ENCODE measurements at regions not wholly inside any gene's neighbourhood (a gene's known extent, or its start where the extent isn't known, plus 50 kb on each side); places are given as distances from the start of the nearest gene placed in this dataset.
"Not testable (repeated sequence)": the region's sequence is repeated elsewhere in the genome, so short reads cannot be mapped to it uniquely, and the experiment has no call there.

GRCh38 chr2:186946896-186947467 lies 98.0 kb upstream of the ZSWIM2 start:
- DNase-seq (ENCODE audit: low read depth): no peak

DNA sequence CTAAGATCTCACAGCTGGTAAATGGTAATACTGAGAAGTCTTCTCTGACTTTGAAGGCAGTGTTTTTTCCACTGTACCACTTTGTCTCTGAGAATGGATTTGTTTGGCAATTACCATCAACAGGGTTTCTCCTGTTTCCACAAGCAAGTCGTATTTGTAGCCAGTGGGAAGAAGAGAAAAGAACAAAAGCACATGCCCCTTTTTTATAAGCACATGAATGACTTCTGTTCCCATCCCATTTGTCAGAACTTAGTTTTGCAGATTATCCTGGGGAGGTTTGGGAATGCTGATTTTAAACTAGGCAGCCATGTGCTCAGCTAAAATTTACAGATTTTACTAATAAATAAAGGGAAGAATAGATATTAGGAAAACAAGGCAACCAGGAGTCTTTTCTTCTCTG lies 92.9 kb upstream of the ZSWIM2 start:
- DNase-seq (ENCODE audit: low read depth): no peak

DNA sequence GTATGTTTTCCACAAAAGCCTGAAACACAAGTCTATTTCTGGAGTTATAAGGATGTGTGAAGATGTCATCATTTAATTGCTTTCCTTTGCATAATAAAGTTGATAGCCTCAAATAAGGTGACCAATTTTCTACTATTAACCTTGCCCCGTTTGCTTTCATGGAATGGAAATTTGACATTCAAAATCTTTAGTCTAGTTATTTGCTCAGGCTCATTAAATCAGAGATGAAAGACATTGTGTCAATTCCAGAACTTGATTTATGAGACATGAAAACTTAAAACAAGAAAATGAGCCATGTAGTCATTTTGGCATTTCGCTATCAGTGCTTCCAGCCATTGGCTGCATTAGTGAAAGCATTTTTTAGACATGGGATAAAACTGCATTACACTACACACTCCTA lies 91.5 kb upstream of the ZSWIM2 start:
- no peak for DNase-seq (ENCODE audit: low read depth)

GRCh38 chr2:186934420-186934819 lies 85.5 kb upstream of the ZSWIM2 start:
- DNase-seq (ENCODE audit: low read depth): no peak

DNA sequence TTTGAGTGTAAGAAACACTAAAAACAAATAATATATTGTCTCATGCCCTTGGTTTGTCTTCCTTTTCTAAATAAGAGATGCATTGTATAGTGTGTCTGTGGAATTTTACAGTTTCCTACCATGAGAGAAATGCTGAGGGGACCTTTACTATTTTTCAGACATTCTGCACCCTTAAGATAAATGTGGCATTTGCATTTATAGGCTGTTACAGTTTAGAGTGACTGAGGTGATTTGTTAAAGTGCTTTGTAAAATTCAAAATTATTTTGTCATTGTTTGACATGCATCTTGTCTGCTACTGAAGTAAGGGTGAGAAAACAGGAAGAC lies 78.9 kb upstream of the ZSWIM2 start:
- no peak for DNase-seq (ENCODE audit: low read depth)

GRCh38 chr2:186927185-186927866 lies 78.4 kb upstream of the ZSWIM2 start:
- no peak for DNase-seq (ENCODE audit: low read depth)

GRCh38 chr2:186925514-186925913 lies 76.5 kb upstream of the ZSWIM2 start:
- DNase-seq (ENCODE audit: low read depth): no peak

- not testable (repeated sequence) for DNase-seq (ENCODE audit: low read depth)
These were observed 73.3 kb upstream of the ZSWIM2 start for GRCh38 chr2:186922316-186922715.

GRCh38 chr2:186919296-186919695 lies 70.3 kb upstream of the ZSWIM2 start:
- peak; percentile 40 for DNase-seq (ENCODE audit: low read depth)

- DNase-seq (ENCODE audit: low read depth): no peak
These were observed 69.5 kb upstream of the ZSWIM2 start for GRCh38 chr2:186918495-186918894.

- DNase-seq (ENCODE audit: low read depth): no peak
These were observed 68.9 kb upstream of the ZSWIM2 start for GRCh38 chr2:186917866-186918265.

DNA sequence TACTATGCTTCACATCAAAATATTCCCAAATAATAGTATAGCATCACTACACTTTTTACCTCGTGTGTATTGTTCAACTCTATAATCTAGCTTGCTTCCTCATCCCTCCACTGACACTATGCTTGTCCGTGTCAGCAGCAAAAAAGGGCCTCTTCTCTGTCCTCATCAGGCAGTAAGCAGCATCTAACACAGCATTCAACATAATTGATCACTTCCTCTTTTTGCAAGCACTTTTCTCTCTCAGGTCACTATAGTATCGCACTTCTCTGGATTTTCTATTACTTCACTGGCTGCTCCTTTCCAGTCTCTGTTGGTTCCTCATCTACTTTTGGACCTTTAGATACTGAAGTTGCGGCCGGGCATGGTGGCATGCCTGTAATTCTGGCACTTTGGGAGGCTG lies 64.9 kb upstream of the ZSWIM2 start:
- DNase-seq (ENCODE audit: low read depth): no peak

DNA sequence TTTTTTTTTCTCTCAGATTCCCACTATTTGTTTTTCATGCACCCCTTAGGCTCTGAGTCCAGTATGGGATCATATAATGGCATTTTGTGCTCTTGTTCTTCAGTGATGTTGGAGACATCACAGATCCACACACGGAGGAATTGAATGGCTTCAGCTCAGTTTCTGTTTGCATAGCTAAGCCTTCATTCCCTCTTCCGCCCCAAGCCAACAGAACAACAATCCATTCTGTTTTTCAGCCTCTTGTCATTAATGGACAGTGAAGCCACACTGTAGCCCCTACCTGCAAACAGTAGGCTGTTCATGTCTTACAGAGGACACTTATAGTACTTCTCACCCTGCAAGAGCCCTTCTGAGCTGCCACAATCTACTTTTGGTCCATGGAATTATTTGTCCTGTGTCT lies 64.0 kb upstream of the ZSWIM2 start:
- no peak for DNase-seq (ENCODE audit: low read depth)

DNA sequence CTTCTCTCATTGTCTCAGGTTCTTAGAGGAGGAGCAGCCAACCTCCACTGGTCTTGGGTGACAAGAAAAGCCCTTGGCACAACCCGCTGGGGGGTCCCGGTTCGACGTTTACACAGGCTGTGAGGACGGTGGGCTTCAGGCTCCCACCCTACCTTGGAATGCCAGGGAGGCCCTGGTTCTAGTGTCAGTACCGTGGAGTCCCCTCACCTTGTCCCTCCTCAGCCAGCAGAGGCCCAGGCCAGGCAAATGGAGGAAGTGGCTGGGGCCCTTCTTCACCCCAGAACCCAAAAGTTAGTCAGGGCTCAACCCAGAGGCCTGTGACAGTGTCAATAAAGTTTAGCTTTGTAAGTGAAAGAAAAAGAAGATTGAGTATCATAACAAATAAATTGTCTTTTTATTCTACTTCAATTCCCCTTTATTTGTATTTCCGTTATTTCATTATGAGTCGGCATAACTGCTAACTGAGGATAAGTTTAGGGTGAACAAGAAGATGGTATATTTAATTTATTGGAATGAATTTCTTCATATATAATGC lies 62.6 kb upstream of the ZSWIM2 start:
- DNase-seq (ENCODE audit: low read depth): no peak

- no peak for DNase-seq (ENCODE audit: low read depth)
These were observed 62.0 kb upstream of the ZSWIM2 start for GRCh38 chr2:186910996-186911395.

- no peak for DNase-seq (ENCODE audit: low read depth)
These were observed 60.1 kb upstream of the ZSWIM2 start for GRCh38 chr2:186909095-186909494.

DNA sequence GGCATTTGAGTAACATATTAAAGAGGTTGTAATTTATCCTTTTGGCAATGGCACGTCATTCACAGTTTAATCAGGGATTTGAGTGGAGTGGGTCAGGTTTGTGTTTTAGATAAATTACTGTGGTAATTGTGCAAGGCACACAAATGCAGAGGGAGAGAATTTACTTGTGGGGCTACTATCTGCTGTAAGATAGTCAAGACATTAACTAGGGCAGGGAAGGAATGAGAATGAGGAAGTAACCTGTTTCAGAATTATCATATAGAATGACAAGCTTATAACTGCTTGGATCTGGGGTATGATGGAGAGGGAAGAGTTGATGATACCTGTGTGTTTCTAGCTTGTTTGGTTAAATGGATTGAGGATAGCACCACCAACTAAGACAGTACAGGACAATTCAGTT lies 58.9 kb upstream of the ZSWIM2 start:
- no peak for DNase-seq (ENCODE audit: low read depth)

GRCh38 chr2:186903216-186903615 lies 54.2 kb upstream of the ZSWIM2 start:
- peak; percentile 21 for DNase-seq (ENCODE audit: low read depth)

Data from myocyte (in vitro differentiated cells).